BJ (cell line): ENCODE measurements at regions not wholly inside any gene's neighbourhood (a gene's known extent, or its start where the extent isn't known, plus 50 kb on each side); places are given as distances from the start of the nearest gene placed in this dataset.

Experiments
- CTCF ChIA-PET: fragments of 350-600 bp; formaldehyde crosslinking; extraction: SDS; loops from one replicate; lab custom pipeline; 2021; ENCODE audit warnings: antibody characterized with exemption, inconsistent platforms; lab: Yijun Ruan, JAX
- POLR2A ChIA-PET: fragments of 300-600 bp; sonication (Branson Sonifier 250); formaldehyde crosslinking; extraction: SDS; loops from one replicate; lab custom pipeline; 2021; ENCODE audit warnings: antibody characterized with exemption; lab: Charles Lee
- DNase-seq: peaks from one replicate; pipeline ENCODE4 v3.0.0-alpha.2; 2011; ENCODE audit warnings: low read depth
- H3K27me3 ChIP-seq: 2 replicates; pipeline ENCODE4 v1.6.0; 2011; ENCODE audit warnings: low read length; ENCODE audit not compliant: control insufficient read depth, insufficient read depth
- H3K36me3 ChIP-seq: 2 replicates; pipeline ENCODE4 v1.5.1; 2011; ENCODE audit warnings: low read length; ENCODE audit not compliant: control insufficient read depth, insufficient read depth
- H3K4me3 ChIP-seq: 2 replicates; pipeline ENCODE4 v1.5.1; 2011; ENCODE audit warnings: low read depth, mild to moderate bottlenecking, control low read depth, low read length
- CTCF ChIP-seq: IDR thresholded peaks from 2 replicates; pipeline ENCODE4 v1.5.1; 2011; ENCODE audit warnings: low read depth, mild to moderate bottlenecking, control low read depth, inconsistent platforms, low read length, moderate library complexity; ENCODE audit not compliant: insufficient read depth

GRCh38 chr13:56558698-56559320 is 581.9 kb upstream of the PRR20A start:
- no peak for DNase-seq
- ChIA-PET CTCF (no interaction called here), POLR2A (no interaction called here)
- Histone ChIP-seq H3K36me3 (no peaks in the 10 kb centered on the region), H3K4me3 (no peak overlapping the region), H3K27me3 (no peaks in the 10 kb centered on the region)
- TF ChIP-seq CTCF = no peak

- ChIA-PET POLR2A (no interaction called here), CTCF (no interaction called here)
- Histone ChIP-seq H3K27me3 (no peaks in the 10 kb centered on the region), H3K4me3 (no peak overlapping the region), H3K36me3 (no peaks in the 10 kb centered on the region)
- DNase-seq = no peak
- TF ChIP-seq CTCF = no peak
These were observed 579.4 kb upstream of the PRR20A start for GRCh38 chr13:56561327-56561726.

- Histone ChIP-seq H3K27me3 (no peaks in the 10 kb centered on the region), H3K36me3 (no peaks in the 10 kb centered on the region), H3K4me3 (no peak overlapping the region)
- no peak for TF ChIP-seq CTCF
- POLR2A ChIA-PET = no interaction called here
- DNase-seq = no peak
- CTCF ChIA-PET = no interaction called here
These were observed 577.1 kb upstream of the PRR20A start for GRCh38 chr13:56563663-56564062.

DNA sequence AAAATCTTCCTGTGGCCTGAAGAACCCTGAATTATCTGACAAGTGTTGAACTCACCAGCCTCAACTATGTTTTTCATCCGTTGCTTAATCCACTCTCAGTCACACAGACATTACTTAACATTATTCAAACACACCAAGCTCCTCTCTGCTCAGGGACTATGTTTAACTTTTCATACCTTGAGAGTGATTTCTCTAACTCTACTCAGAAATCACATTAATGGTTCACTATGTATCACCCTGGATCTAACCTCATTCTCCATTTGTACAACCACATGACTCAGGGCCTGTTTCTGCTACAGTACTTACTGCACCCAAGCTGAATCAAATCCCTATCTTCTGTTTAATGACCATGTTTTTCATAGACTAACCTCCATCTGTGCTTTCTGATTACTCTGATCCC is 553.7 kb upstream of the PRR20A start:
- Histone ChIP-seq H3K36me3 (no peaks in the 10 kb centered on the region), H3K27me3 (no peaks in the 10 kb centered on the region), H3K4me3 (no peak overlapping the region)
- DNase-seq = no peak
- TF ChIP-seq CTCF = no peak
- POLR2A ChIA-PET = no interaction called here
- CTCF ChIA-PET = no interaction called here

DNA sequence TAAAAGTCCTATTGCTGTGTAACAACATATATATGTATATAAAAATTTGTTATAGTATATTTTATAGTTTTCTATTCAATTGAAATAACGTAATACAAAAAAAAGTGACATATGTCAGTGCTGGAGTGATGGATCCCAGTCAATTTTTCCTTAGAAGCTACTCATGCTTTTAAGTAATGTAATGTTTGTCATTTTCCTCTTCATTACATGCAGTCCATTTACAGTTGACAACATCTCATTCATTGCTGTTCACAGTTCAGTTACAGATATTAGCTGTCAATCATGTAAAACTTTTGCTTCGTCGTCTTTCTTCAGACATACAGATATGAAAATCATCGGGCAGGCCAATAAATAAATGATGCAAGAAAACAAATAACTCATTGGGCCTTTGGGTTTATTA is 525.1 kb upstream of the PRR20A start:
- no peak overlapping the region for H3K4me3 ChIP-seq
- no peak for DNase-seq
- no peak for TF ChIP-seq CTCF
- H3K27me3 ChIP-seq = no peaks in the 10 kb centered on the region
- no peaks in the 10 kb centered on the region for H3K36me3 ChIP-seq
- ChIA-PET POLR2A (no interaction called here), CTCF (interaction anchor here (0.6 kb wide), 1 partner anchor 1916 kb away, joined by 3 read pairs; no protein-coding TSS in a partner anchor)
